Uterus (tissue), 2 donors: ENCODE measurements at regions not wholly inside any gene's neighbourhood (a gene's known extent, or its start where the extent isn't known, plus 50 kb on each side); places are given as distances from the start of the nearest gene placed in this dataset.

ENCODE experiments used
- CTCF ChIP-seq, 4 experiments: fragments of 200-600 bp in 2 of 4; fragments of 450-650 bp in 2 of 4; sonication (generic) in 2 of 4; IDR thresholded peaks; one replicate each; pipeline ENCODE4 v1.5.1; 2016 to 2019; ENCODE audit warnings: antibody characterized with exemption in 4 of 4, mild to moderate bottlenecking in 2 of 4, moderate library complexity in 1 of 4
- POLR2A ChIP-seq, 2 donors: fragments of 450-650 bp; IDR thresholded peaks; one replicate each; pipeline ENCODE4 v1.6.1; 2016; ENCODE audit warnings: antibody characterized with exemption in 2 of 2, mild to moderate bottlenecking in 1 of 2, moderate library complexity in 1 of 2

GRCh38 chr4:123578276-123579029 lies 181.9 kb downstream of the SPRY1 start:
- TF ChIP-seq CTCF (IDR thresholded peaks at IDR 0.05) (no peak), POLR2A (IDR thresholded peaks at IDR 0.05) (no peak)
